ENCODE measurements at regions not wholly inside any gene's neighbourhood (a gene's known extent, or its start where the extent isn't known, plus 50 kb on each side); places are given as distances from the start of the nearest gene placed in this dataset.

DNA sequence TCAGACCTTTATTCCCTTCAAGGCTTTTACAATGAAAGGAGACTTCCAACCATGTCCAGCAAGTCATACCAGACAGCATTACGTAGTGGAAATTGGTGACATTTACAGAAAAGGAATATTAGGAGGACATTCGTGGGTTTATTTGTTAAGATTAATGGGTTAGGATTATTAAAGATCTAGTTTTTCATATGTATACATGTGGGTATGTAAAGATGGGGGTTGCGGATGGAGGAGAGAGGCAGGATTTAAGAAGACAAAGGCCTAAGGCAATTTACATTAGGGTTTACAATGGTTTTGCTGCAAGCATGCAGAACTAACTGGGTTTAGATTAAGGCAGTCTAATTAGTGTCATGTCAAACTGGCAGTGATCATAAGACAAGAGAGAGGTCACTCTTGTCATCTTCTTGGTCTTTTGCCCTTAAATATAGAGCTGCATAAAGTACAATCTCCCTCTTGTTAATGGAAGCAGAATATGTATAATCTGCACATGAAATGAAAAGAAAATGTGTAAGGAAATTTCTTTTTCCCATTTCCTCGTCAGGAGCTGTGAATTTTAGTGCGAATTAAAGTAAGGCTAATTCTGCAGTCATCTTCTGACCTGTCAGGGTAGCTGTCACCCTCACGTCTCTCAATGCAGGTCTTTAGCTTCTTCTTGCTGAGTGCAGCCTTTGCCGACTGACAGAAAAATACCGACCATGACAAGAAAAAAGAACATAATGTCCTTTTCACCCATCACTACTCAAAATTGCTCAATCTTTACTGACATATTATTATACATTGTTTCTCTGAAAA, 258.9 kb upstream of the MEIS2 start:
- TF ChIP-seq, protein P1, sequence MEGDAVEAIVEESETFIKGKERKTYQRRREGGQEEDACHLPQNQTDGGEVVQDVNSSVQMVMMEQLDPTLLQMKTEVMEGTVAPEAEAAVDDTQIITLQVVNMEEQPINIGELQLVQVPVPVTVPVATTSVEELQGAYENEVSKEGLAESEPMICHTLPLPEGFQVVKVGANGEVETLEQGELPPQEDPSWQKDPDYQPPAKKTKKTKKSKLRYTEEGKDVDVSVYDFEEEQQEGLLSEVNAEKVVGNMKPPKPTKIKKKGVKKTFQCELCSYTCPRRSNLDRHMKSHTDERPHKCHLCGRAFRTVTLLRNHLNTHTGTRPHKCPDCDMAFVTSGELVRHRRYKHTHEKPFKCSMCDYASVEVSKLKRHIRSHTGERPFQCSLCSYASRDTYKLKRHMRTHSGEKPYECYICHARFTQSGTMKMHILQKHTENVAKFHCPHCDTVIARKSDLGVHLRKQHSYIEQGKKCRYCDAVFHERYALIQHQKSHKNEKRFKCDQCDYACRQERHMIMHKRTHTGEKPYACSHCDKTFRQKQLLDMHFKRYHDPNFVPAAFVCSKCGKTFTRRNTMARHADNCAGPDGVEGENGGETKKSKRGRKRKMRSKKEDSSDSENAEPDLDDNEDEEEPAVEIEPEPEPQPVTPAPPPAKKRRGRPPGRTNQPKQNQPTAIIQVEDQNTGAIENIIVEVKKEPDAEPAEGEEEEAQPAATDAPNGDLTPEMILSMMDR (IDR thresholded peaks at IDR 0.05) = no peak
- TF ChIP-seq TAF1 (IDR thresholded peaks at IDR 0.05; ENCODE audit: borderline replicate concordance, low read depth, low read length) (no peak), POLR2AphosphoS5 (IDR thresholded peaks at IDR 0.05; ENCODE audit: low read depth, low read length) (no peak)

Measured in SK-N-SH (cell line).